SK-N-SH (cell line): ENCODE measurements at regions not wholly inside any gene's neighbourhood (a gene's known extent, or its start where the extent isn't known, plus 50 kb on each side); places are given as distances from the start of the nearest gene placed in this dataset.

Experiments used
- CTCF ChIA-PET: fragments of 300-600, 350-600 bp; formaldehyde crosslinking; extraction: SDS; loops from one replicate; lab custom pipeline; 2021; lab: Yijun Ruan, JAX
- POLR2A ChIA-PET: fragments of 350-600 bp; sonication (Branson Sonifier 250); formaldehyde crosslinking; extraction: SDS; loops from one replicate; lab custom pipeline; 2020; ENCODE audit warnings: antibody characterized with exemption, inconsistent platforms; lab: Yijun Ruan, JAX
- DNase-seq: peaks from one replicate; pipeline ENCODE4 v3.0.0; 2012
- H2AFZ ChIP-seq: fragments of 200-600 bp; sonication (generic); 2 replicates; pipeline ENCODE4 v1.8.1; 2016; ENCODE audit warnings: antibody characterized with exemption, mild to moderate bottlenecking, low read depth
- H3F3A ChIP-seq: fragments of 200-600 bp; sonication (generic); replicated peaks from 2 replicates; pipeline ENCODE3; 2016; ENCODE audit warnings: antibody characterized with exemption, mild to moderate bottlenecking; ENCODE audit not compliant: insufficient read depth
- H3K27ac ChIP-seq, 2 experiments: fragments of 200-500 bp in 1 of 2; fragments of 200-600 bp in 1 of 2; sonication (Bioruptor generic) in 1 of 2; sonication (generic), shearing (Covaris generic) in 1 of 2; 2 replicates each; pipeline versions ENCODE4 v1.5.1 to v1.6.1; 2014 to 2016; ENCODE audit warnings: low read depth in 2 of 2, inconsistent platforms in 1 of 2, low read length in 1 of 2, mild to moderate bottlenecking in 1 of 2, mixed read lengths in 1 of 2
- H3K27me3 ChIP-seq: fragments of 200-600 bp; sonication (generic), shearing (Covaris generic); 2 replicates; pipeline ENCODE4 v1.6.1; 2016; ENCODE audit warnings: mixed run types; ENCODE audit not compliant: insufficient read depth
- H3K36me3 ChIP-seq, 2 experiments: fragments of 200-500 bp in 1 of 2; fragments of 200-600 bp in 1 of 2; sonication (Bioruptor generic) in 1 of 2; sonication (generic) in 1 of 2; replicated peaks in 1 of 2; 2 replicates each; pipeline versions ENCODE3 to v1.5.1; 2014 to 2016; ENCODE audit warnings: low read length in 1 of 2, mild to moderate bottlenecking in 1 of 2; ENCODE audit not compliant: insufficient read depth in 2 of 2, control insufficient read depth in 1 of 2
- H3K4me1 ChIP-seq, 2 experiments: fragments of 200-500 bp in 1 of 2; fragments of 200-600 bp in 1 of 2; sonication (Bioruptor generic) in 1 of 2; sonication (generic), shearing (Covaris generic) in 1 of 2; 2 replicates each; pipeline versions ENCODE4 v1.5.1 to v1.6.1; 2014 to 2016; ENCODE audit warnings: low read depth in 1 of 2, low read length in 1 of 2, mixed run types in 1 of 2; ENCODE audit not compliant: insufficient read depth in 2 of 2, control insufficient read depth in 1 of 2
- H3K4me2 ChIP-seq: fragments of 200-600 bp; sonication (generic), shearing (Covaris generic); 2 replicates; pipeline ENCODE4 v1.6.1; 2017; ENCODE audit warnings: mixed run types
- H3K4me3 ChIP-seq, 2 experiments: fragments of 200-500 bp in 1 of 2; fragments of 200-600 bp in 1 of 2; sonication (Bioruptor generic) in 1 of 2; sonication (generic), shearing (Covaris generic) in 1 of 2; 2 replicates each; pipeline versions ENCODE4 v1.5.1 to v1.8.1; 2014 to 2016; ENCODE audit warnings: low read depth in 2 of 2, inconsistent platforms in 1 of 2, low read length in 1 of 2, mild to moderate bottlenecking in 1 of 2, mixed read lengths in 1 of 2, moderate library complexity in 1 of 2
- H3K79me2 ChIP-seq: fragments of 200-600 bp; sonication (generic); 2 replicates; pipeline ENCODE4 v1.8.1; 2017; ENCODE audit warnings: mild to moderate bottlenecking; ENCODE audit not compliant: insufficient read depth
- H3K9ac ChIP-seq: fragments of 200-600 bp; sonication (generic); 2 replicates; pipeline ENCODE4 v1.6.1; 2017; ENCODE audit warnings: mixed run types
- H3K9me2 ChIP-seq: fragments of 200-600 bp; sonication (generic); 2 replicates; pipeline ENCODE4 v1.6.1; 2017; ENCODE audit warnings: mixed run types
- H3K9me3 ChIP-seq: fragments of 200-600 bp; sonication (generic); 2 replicates; pipeline ENCODE4 v1.6.1; 2017; ENCODE audit warnings: mixed run types, mild to moderate bottlenecking, moderate library complexity
- H4K20me1 ChIP-seq: fragments of 200-600 bp; sonication (generic); 2 replicates; pipeline ENCODE4 v1.6.1; 2017; ENCODE audit warnings: mild to moderate bottlenecking, mixed run types; ENCODE audit not compliant: insufficient read depth
- CHD2 ChIP-seq: fragments of 150-350 bp; IDR thresholded peaks from 2 replicates; pipeline ENCODE4 v1.6.1; 2018; ENCODE audit warnings: low read length; ENCODE audit not compliant: partially characterized antibody
- EZH2phosphoT487 ChIP-seq: fragments of 200-600 bp; sonication (generic); IDR thresholded peaks from 2 replicates; pipeline ENCODE4 v1.6.1; 2017; ENCODE audit warnings: low read depth, mixed run types, mild to moderate bottlenecking, antibody characterized with exemption, moderate library complexity, borderline replicate concordance
- FOSL2 ChIP-seq: IDR thresholded peaks from 2 replicates; pipeline ENCODE4 v1.4.0; 2012; ENCODE audit warnings: low read depth, mild to moderate bottlenecking, moderate library complexity, borderline replicate concordance
- FOXM1 ChIP-seq: IDR thresholded peaks from 2 replicates; pipeline ENCODE4 v1.4.0; 2012; ENCODE audit warnings: low read depth, mild to moderate bottlenecking
- JUND ChIP-seq: IDR thresholded peaks from 2 replicates; pipeline ENCODE4 v1.4.0; 2012
- MXI1 ChIP-seq: IDR thresholded peaks from 2 replicates; pipeline ENCODE4 v1.6.1; 2012; ENCODE audit warnings: mild to moderate bottlenecking, low read depth, low read length, improper control_type of control experiment
- NFIC ChIP-seq: IDR thresholded peaks from 2 replicates; pipeline ENCODE4 v1.4.0; 2012; ENCODE audit warnings: borderline replicate concordance
- NRF1 ChIP-seq: IDR thresholded peaks from 2 replicates; pipeline ENCODE4 v1.6.1; 2012; ENCODE audit warnings: low read depth, mild to moderate bottlenecking, low read length
- RCOR1 ChIP-seq: fragments of 150-350 bp; IDR thresholded peaks from 2 replicates; pipeline ENCODE4 v1.6.1; 2017; ENCODE audit warnings: antibody characterized with exemption, low read length
- RXRA ChIP-seq: IDR thresholded peaks from 2 replicates; pipeline ENCODE4 v1.4.0; 2012; ENCODE audit warnings: low read depth, mild to moderate bottlenecking, borderline replicate concordance
- TCF12 ChIP-seq: IDR thresholded peaks from 2 replicates; pipeline ENCODE4 v1.4.0; 2012
- TEAD4 ChIP-seq: IDR thresholded peaks from 2 replicates; pipeline ENCODE4 v1.4.0; 2012; ENCODE audit warnings: mild to moderate bottlenecking, borderline replicate concordance; ENCODE audit not compliant: insufficient read depth
- USF1 ChIP-seq: IDR thresholded peaks from 2 replicates; pipeline ENCODE4 v1.4.0; 2012; ENCODE audit warnings: low read depth, borderline replicate concordance
- YY1 ChIP-seq: IDR thresholded peaks from 2 replicates; pipeline ENCODE4 v1.4.0; 2012; ENCODE audit warnings: low read depth, mild to moderate bottlenecking
- WGBS: methylation state at CpG from one replicate; pipeline ENCODE4 v1.1.6; 2017; ENCODE audit warnings: low lambda C conversion rate; 5-methylcytosine and 5-hydroxymethylcytosine counted together
- TF ChIP-seq, protein P1 (sequence below): IDR thresholded peaks from 2 replicates; pipeline ENCODE4 v1.4.0; 2012; ENCODE audit warnings: low read depth, borderline replicate concordance
- TF ChIP-seq, protein P2 (sequence below): IDR thresholded peaks from 2 replicates; pipeline ENCODE4 v1.6.1; 2012; ENCODE audit warnings: mild to moderate bottlenecking, low read depth, low read length, moderate library complexity
- TF ChIP-seq, protein P3 (sequence below): fragments of 150-350 bp; IDR thresholded peaks from 2 replicates; pipeline ENCODE4 v1.6.1; 2017; ENCODE audit warnings: antibody characterized with exemption, low read length, low read depth, borderline replicate concordance

DNA sequence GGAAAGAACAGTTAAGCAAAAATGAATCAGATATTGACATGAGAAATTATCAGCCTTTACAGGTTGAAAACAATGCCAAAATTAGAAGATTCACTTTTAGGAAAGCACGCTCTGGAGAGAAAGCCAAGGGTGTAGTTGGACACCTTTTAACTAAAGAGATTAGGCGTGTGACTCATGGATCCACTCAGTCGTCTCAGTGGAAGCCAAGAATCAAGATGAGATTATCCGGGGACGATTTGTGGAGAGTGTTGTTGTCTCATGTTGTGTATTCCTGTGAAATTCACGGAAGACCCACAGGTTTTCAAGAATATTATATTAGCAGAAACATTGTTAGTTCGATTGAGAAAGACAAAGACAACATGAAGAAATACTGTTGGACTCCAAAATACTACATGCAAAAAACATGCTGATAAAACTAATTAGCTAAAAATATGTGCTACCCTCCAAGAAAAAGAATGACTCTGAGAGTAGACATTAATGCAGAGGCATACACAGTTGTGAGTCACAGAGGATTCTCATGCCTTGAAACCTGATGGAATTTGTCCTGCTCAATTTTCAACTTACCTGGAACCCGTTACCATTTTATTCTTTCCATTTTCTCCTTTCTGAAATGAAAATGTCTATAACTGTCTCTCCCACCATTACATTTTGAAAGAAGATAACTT is 192.1 kb upstream of the RND3 start:
- no peak overlapping the region for H3K4me2 ChIP-seq
- peaks cover 15% of the 10 kb centered on the region for H3F3A ChIP-seq
- no peak overlapping the region for H3K4me3 ChIP-seq
- no peak for DNase-seq
- peak; percentile 2; the same call in 1 of the 2 replicates for TF ChIP-seq FOSL2
- no peak for TF ChIP-seq NFIC
- TF ChIP-seq CHD2, result no peak
- H4K20me1 ChIP-seq, result no peaks in the 10 kb centered on the region
- H3K9me2 ChIP-seq, result no peaks in the 10 kb centered on the region
- POLR2A ChIA-PET, result no interaction called here
- no peaks in the 10 kb centered on the region for H3K27me3 ChIP-seq
- H3K27ac ChIP-seq, result peak overlapping the region in 1 of 2 experiments; percentile 88; a peak in 1 of 4 replicates
- H3K4me1 ChIP-seq, result peaks cover 2 to 13% of the 10 kb centered on the region in 2 experiments; a peak in 3 of 4 replicates
- H3K36me3 ChIP-seq, result no peaks in the 10 kb centered on the region
- CTCF ChIA-PET, result no interaction called here
- H3K9ac ChIP-seq, result no peak overlapping the region
- no peaks in the 10 kb centered on the region for H3K79me2 ChIP-seq
- H3K9me3 ChIP-seq, result no peaks in the 10 kb centered on the region
- WGBS, result 62% methylated on average over 8 of the region's 8 CpGs
- H2AFZ ChIP-seq, result no peak overlapping the region

GRCh38 chr2:150677551-150677950 is 190.1 kb upstream of the RND3 start:
- Histone ChIP-seq H3K79me2 (no peaks in the 10 kb centered on the region), H3K4me1 (peaks cover 2 to 13% of the 10 kb centered on the region in 2 experiments; a peak in 3 of 4 replicates), H2AFZ (no peak overlapping the region), H4K20me1 (no peaks in the 10 kb centered on the region), H3K4me3 (no peak overlapping the region), H3K9ac (no peak overlapping the region), H3F3A (peaks cover 21% of the 10 kb centered on the region), H3K27ac (no peak overlapping the region), H3K4me2 (no peak overlapping the region), H3K27me3 (no peaks in the 10 kb centered on the region), H3K9me3 (no peaks in the 10 kb centered on the region), H3K36me3 (no peaks in the 10 kb centered on the region), H3K9me2 (no peaks in the 10 kb centered on the region)
- WGBS, result 81% methylated on average over 4 of the region's 4 CpGs
- ChIA-PET POLR2A (no interaction called here), CTCF (no interaction called here)
- TF ChIP-seq, protein P1, sequence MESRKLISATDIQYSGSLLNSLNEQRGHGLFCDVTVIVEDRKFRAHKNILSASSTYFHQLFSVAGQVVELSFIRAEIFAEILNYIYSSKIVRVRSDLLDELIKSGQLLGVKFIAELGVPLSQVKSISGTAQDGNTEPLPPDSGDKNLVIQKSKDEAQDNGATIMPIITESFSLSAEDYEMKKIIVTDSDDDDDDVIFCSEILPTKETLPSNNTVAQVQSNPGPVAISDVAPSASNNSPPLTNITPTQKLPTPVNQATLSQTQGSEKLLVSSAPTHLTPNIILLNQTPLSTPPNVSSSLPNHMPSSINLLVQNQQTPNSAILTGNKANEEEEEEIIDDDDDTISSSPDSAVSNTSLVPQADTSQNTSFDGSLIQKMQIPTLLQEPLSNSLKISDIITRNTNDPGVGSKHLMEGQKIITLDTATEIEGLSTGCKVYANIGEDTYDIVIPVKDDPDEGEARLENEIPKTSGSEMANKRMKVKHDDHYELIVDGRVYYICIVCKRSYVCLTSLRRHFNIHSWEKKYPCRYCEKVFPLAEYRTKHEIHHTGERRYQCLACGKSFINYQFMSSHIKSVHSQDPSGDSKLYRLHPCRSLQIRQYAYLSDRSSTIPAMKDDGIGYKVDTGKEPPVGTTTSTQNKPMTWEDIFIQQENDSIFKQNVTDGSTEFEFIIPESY, result no peak
- no peak for TF ChIP-seq CHD2
- TF ChIP-seq, protein P2, sequence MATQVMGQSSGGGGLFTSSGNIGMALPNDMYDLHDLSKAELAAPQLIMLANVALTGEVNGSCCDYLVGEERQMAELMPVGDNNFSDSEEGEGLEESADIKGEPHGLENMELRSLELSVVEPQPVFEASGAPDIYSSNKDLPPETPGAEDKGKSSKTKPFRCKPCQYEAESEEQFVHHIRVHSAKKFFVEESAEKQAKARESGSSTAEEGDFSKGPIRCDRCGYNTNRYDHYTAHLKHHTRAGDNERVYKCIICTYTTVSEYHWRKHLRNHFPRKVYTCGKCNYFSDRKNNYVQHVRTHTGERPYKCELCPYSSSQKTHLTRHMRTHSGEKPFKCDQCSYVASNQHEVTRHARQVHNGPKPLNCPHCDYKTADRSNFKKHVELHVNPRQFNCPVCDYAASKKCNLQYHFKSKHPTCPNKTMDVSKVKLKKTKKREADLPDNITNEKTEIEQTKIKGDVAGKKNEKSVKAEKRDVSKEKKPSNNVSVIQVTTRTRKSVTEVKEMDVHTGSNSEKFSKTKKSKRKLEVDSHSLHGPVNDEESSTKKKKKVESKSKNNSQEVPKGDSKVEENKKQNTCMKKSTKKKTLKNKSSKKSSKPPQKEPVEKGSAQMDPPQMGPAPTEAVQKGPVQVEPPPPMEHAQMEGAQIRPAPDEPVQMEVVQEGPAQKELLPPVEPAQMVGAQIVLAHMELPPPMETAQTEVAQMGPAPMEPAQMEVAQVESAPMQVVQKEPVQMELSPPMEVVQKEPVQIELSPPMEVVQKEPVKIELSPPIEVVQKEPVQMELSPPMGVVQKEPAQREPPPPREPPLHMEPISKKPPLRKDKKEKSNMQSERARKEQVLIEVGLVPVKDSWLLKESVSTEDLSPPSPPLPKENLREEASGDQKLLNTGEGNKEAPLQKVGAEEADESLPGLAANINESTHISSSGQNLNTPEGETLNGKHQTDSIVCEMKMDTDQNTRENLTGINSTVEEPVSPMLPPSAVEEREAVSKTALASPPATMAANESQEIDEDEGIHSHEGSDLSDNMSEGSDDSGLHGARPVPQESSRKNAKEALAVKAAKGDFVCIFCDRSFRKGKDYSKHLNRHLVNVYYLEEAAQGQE, result no peak
- no peak for TF ChIP-seq TCF12
- no peak for TF ChIP-seq NRF1
- TF ChIP-seq EZH2phosphoT487, result no peak
- no peak for TF ChIP-seq RXRA
- no peak for TF ChIP-seq FOSL2
- no peak for TF ChIP-seq RCOR1
- no peak for TF ChIP-seq TEAD4
- no peak for TF ChIP-seq YY1
- TF ChIP-seq JUND, result no peak
- no peak for TF ChIP-seq MXI1
- no peak for TF ChIP-seq USF1
- TF ChIP-seq, protein P3, sequence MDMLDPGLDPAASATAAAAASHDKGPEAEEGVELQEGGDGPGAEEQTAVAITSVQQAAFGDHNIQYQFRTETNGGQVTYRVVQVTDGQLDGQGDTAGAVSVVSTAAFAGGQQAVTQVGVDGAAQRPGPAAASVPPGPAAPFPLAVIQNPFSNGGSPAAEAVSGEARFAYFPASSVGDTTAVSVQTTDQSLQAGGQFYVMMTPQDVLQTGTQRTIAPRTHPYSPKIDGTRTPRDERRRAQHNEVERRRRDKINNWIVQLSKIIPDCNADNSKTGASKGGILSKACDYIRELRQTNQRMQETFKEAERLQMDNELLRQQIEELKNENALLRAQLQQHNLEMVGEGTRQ, result no peak
- TF ChIP-seq FOXM1, result no peak
- no peak for DNase-seq
